ENCODE measurements at regions not wholly inside any gene's neighbourhood (a gene's known extent, or its start where the extent isn't known, plus 50 kb on each side); places are given as distances from the start of the nearest gene placed in this dataset.

GRCh38 chr11:8748317-8748716 lies 65.7 kb downstream of the RPL27A start:
- intact Hi-C loops (cut with DNase I), result no loop called here
- Histone ChIP-seq H3K27me3 (no peaks in the 10 kb centered on the region), H3K9me3 (no peaks in the 10 kb centered on the region), H3K27ac (no peak overlapping the region), H3K36me3 (no peaks in the 10 kb centered on the region), H3K4me3 (replicated peaks in 1 of 3) (no peak overlapping the region), H3K4me1 (peaks cover 18 to 21% of the 10 kb centered on the region in 2 donors)
- WGBS, 2 donors, result 95 to 98% methylated on average over 2 of the region's 2 CpGs
- no peak for DNase-seq
- TF ChIP-seq, protein P1, sequence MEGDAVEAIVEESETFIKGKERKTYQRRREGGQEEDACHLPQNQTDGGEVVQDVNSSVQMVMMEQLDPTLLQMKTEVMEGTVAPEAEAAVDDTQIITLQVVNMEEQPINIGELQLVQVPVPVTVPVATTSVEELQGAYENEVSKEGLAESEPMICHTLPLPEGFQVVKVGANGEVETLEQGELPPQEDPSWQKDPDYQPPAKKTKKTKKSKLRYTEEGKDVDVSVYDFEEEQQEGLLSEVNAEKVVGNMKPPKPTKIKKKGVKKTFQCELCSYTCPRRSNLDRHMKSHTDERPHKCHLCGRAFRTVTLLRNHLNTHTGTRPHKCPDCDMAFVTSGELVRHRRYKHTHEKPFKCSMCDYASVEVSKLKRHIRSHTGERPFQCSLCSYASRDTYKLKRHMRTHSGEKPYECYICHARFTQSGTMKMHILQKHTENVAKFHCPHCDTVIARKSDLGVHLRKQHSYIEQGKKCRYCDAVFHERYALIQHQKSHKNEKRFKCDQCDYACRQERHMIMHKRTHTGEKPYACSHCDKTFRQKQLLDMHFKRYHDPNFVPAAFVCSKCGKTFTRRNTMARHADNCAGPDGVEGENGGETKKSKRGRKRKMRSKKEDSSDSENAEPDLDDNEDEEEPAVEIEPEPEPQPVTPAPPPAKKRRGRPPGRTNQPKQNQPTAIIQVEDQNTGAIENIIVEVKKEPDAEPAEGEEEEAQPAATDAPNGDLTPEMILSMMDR (IDR thresholded peaks at IDR 0.05), result no peak
- no peak for TF ChIP-seq POLR2A (IDR thresholded peaks at IDR 0.05)

GRCh38 chr11:8749202-8749601 lies 66.6 kb downstream of the RPL27A start:
- intact Hi-C loops (cut with DNase I), result no loop called here
- no peaks in the 10 kb centered on the region for H3K9me3 ChIP-seq
- no peak for DNase-seq
- TF ChIP-seq, protein P1 (IDR thresholded peaks at IDR 0.05), result no peak
- no peak for TF ChIP-seq POLR2A (IDR thresholded peaks at IDR 0.05)
- no peak overlapping the region for H3K4me3 ChIP-seq (replicated peaks in 1 of 3)
- no peaks in the 10 kb centered on the region for H3K36me3 ChIP-seq
- WGBS, 2 donors, result 94 to 100% methylated on average over 2 of the region's 2 CpGs
- H3K4me1 ChIP-seq, result peaks cover 18 to 21% of the 10 kb centered on the region in 2 donors
- H3K27me3 ChIP-seq, result no peaks in the 10 kb centered on the region
- no peak overlapping the region for H3K27ac ChIP-seq

- Histone ChIP-seq H3K27me3 (no peaks in the 10 kb centered on the region), H3K4me3 (replicated peaks in 1 of 3) (no peak overlapping the region), H3K4me1 (peaks cover 0 to 20% of the 10 kb centered on the region in 2 donors), H3K36me3 (no peaks in the 10 kb centered on the region), H3K9me3 (no peaks in the 10 kb centered on the region), H3K27ac (no peak overlapping the region)
- 88 to 91% methylated on average over 1 of the region's 1 CpG for WGBS, 2 donors
- no peak for DNase-seq
- TF ChIP-seq, protein P1 (IDR thresholded peaks at IDR 0.05), result no peak
- TF ChIP-seq POLR2A (IDR thresholded peaks at IDR 0.05), result no peak
- intact Hi-C loops (cut with DNase I), result no loop called here
These were observed 71.6 kb downstream of the RPL27A start for GRCh38 chr11:8754241-8754640.

DNA sequence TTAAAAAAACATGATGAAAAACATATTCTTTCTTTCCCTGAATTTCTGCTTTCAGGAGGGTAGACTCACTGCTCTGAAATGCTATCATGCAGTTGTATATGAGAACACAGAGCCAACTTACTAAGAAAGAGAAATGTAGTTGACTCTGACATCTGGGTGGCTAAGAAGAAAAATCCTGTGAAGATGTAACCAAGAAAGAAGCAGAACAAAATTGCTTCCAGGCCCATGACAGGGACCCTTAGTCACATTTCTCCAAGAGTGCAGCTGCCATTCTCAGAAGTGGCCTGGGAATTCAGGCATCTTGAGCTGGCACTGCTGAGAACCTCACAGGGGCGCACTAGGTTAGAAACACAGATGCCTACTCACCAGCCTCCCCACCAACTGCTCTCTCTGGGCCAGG lies 73.6 kb downstream of the RPL27A start:
- Histone ChIP-seq H3K9me3 (no peaks in the 10 kb centered on the region), H3K36me3 (no peaks in the 10 kb centered on the region), H3K4me3 (replicated peaks in 1 of 3) (no peak overlapping the region), H3K27ac (peak overlapping the region in 2 of 3 donors; percentile 2 to 4), H3K27me3 (no peaks in the 10 kb centered on the region), H3K4me1 (peaks cover 16 to 39% of the 10 kb centered on the region in 2 donors)
- intact Hi-C loops (cut with DNase I), result no loop called here
- TF ChIP-seq, protein P1 (IDR thresholded peaks at IDR 0.05), result no peak
- no peak for TF ChIP-seq POLR2A (IDR thresholded peaks at IDR 0.05)
- DNase-seq, result peak; percentile 14 to 16
- 92 to 93% methylated on average over 1 of the region's 1 CpG for WGBS, 2 donors

DNA sequence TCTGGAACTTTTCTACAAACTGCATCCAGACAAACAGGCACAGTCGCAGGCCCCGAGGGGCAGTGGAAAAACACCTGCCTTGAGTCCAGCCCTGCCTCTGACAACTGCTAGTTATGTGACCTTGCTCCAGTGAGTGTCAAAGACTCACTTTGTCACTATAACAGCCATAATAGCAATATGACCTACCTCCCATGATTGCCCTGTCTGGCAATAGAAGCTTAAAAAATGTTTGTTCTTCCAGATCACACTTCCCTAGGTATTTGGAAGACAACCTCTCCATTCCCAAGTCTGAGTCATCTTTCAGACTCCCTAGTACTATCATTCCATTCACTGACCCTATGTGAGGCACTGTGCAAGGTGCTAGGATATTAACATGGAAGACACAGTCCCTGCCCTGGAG lies 74.5 kb downstream of the RPL27A start:
- no peaks in the 10 kb centered on the region for H3K36me3 ChIP-seq
- no peaks in the 10 kb centered on the region for H3K9me3 ChIP-seq
- WGBS, 2 donors, result 81 to 93% methylated on average over 2 of the region's 2 CpGs
- H3K4me1 ChIP-seq, result peaks cover 17 to 48% of the 10 kb centered on the region in 2 donors
- no peak for TF ChIP-seq POLR2A (IDR thresholded peaks at IDR 0.05)
- TF ChIP-seq, protein P1 (IDR thresholded peaks at IDR 0.05), result no peak
- no peak for DNase-seq
- H3K27ac ChIP-seq, result peak overlapping the region in 2 of 3 donors; percentile 4 to 13
- intact Hi-C loops (cut with DNase I), result no loop called here
- H3K4me3 ChIP-seq (replicated peaks in 1 of 3), result no peak overlapping the region
- H3K27me3 ChIP-seq, result no peaks in the 10 kb centered on the region
